Astrocyte (in vitro differentiated cells and primary cell): ENCODE measurements at regions not wholly inside any gene's neighbourhood (a gene's known extent, or its start where the extent isn't known, plus 50 kb on each side); places are given as distances from the start of the nearest gene placed in this dataset.

Source experiments
- DNase-seq: peaks from one replicate; pipeline ENCODE4 v3.0.0-alpha.2; 2010; ENCODE audit warnings: low read depth
- FAIRE-seq: peaks from 2 replicates; lab custom pipeline; 2011; peaks lifted over from hg19 to GRCh38; lab: Jason Lieb, UNC
- H2AFZ ChIP-seq: 2 replicates; pipeline ENCODE4 v1.6.0; 2012; ENCODE audit warnings: low read depth, low read length, inconsistent platforms
- H3K27ac ChIP-seq: 2 replicates; pipeline ENCODE4 v1.5.1; 2011; ENCODE audit warnings: low read depth, low read length, inconsistent platforms
- H3K27me3 ChIP-seq: 2 replicates; pipeline ENCODE4 v1.6.0; 2011; ENCODE audit warnings: low read length, inconsistent platforms; ENCODE audit not compliant: insufficient read depth
- H3K36me3 ChIP-seq: 2 replicates; pipeline ENCODE4 v1.5.1; 2011; ENCODE audit warnings: low read length, inconsistent platforms; ENCODE audit not compliant: insufficient read depth
- H3K4me1 ChIP-seq: 2 replicates; pipeline ENCODE4 v1.5.1; 2011; ENCODE audit warnings: low read length, inconsistent platforms; ENCODE audit not compliant: insufficient read depth
- H3K4me2 ChIP-seq: 2 replicates; pipeline ENCODE4 v1.6.0; 2012; ENCODE audit warnings: low read length, inconsistent platforms
- H3K4me3 ChIP-seq: 2 replicates; pipeline ENCODE4 v1.5.1; 2011; ENCODE audit warnings: low read depth, mild to moderate bottlenecking, low read length, inconsistent platforms; ENCODE audit not compliant: insufficient read depth
- H3K79me2 ChIP-seq: 2 replicates; pipeline ENCODE4 v1.6.0; 2012; ENCODE audit warnings: mild to moderate bottlenecking, low read length, inconsistent platforms; ENCODE audit not compliant: insufficient read depth
- H3K9ac ChIP-seq: 2 replicates; pipeline ENCODE4 v1.6.0; 2012; ENCODE audit warnings: mild to moderate bottlenecking, low read length, inconsistent platforms
- H3K9me3 ChIP-seq: 2 replicates; pipeline ENCODE4 v1.5.1; 2012; ENCODE audit warnings: low read depth, mild to moderate bottlenecking, low read length, inconsistent platforms; ENCODE audit not compliant: insufficient read depth
- H4K20me1 ChIP-seq: 2 replicates; pipeline ENCODE4 v1.6.0; 2012; ENCODE audit warnings: low read length, inconsistent platforms; ENCODE audit not compliant: insufficient read depth
- H3K27ac Mint-ChIP-seq: one replicate; pipeline ENCODE4 v1.8.0; 2021; ENCODE audit warnings: mild to moderate bottlenecking, mixed read lengths; ENCODE audit not compliant: unreplicated experiment
- H3K27me3 Mint-ChIP-seq: one replicate; pipeline ENCODE4 v1.8.0; 2021; ENCODE audit warnings: low read depth, mixed read lengths; ENCODE audit not compliant: unreplicated experiment
- H3K36me3 Mint-ChIP-seq: one replicate; pipeline ENCODE4 v1.8.0; 2021; ENCODE audit warnings: low read depth, mixed read lengths; ENCODE audit not compliant: unreplicated experiment
- H3K4me1 Mint-ChIP-seq: one replicate; pipeline ENCODE4 v1.8.0; 2021; ENCODE audit warnings: low read depth, mixed read lengths; ENCODE audit not compliant: unreplicated experiment
- H3K4me3 Mint-ChIP-seq: one replicate; pipeline ENCODE4 v1.8.0; 2021; ENCODE audit warnings: mild to moderate bottlenecking, moderate library complexity, mixed read lengths; ENCODE audit not compliant: unreplicated experiment
- H3K9me3 Mint-ChIP-seq: one replicate; pipeline ENCODE4 v1.8.0; 2021; ENCODE audit warnings: mild to moderate bottlenecking, mixed read lengths; ENCODE audit not compliant: unreplicated experiment
- EZH2 ChIP-seq: IDR thresholded peaks from 2 replicates; pipeline ENCODE4 v1.6.1; 2012; ENCODE audit warnings: mild to moderate bottlenecking, low read length, inconsistent platforms; ENCODE audit not compliant: insufficient read depth
- TF ChIP-seq, protein P1 (sequence below): IDR thresholded peaks from 2 replicates; pipeline ENCODE4 v1.5.1; 2011; ENCODE audit warnings: low read depth, mild to moderate bottlenecking, inconsistent platforms, low read length, moderate library complexity; ENCODE audit not compliant: insufficient read depth

DNA sequence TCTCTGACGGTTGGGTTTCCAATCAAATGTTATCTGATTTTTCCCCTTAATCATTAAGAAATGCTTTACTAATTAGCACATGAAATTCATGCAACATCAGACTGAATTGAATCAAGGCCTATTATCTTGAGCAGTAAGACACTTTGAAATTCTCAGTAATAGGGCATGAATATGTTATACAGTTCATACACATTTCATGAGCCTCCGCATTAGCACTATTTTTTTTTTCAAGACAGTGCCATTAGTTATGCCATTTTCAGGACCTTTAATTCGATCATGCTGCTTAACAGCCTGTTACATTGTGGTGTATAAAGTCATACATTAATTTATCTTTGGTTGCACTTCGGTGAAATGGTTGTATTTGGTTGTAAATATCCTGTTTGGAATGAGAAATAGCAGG, 862.6 kb upstream of the GOT2 start:
- no peaks in the 10 kb centered on the region for H3K9me3 ChIP-seq
- no peak for DNase-seq
- no peak overlapping the region for H2AFZ ChIP-seq
- TF ChIP-seq, protein P1, sequence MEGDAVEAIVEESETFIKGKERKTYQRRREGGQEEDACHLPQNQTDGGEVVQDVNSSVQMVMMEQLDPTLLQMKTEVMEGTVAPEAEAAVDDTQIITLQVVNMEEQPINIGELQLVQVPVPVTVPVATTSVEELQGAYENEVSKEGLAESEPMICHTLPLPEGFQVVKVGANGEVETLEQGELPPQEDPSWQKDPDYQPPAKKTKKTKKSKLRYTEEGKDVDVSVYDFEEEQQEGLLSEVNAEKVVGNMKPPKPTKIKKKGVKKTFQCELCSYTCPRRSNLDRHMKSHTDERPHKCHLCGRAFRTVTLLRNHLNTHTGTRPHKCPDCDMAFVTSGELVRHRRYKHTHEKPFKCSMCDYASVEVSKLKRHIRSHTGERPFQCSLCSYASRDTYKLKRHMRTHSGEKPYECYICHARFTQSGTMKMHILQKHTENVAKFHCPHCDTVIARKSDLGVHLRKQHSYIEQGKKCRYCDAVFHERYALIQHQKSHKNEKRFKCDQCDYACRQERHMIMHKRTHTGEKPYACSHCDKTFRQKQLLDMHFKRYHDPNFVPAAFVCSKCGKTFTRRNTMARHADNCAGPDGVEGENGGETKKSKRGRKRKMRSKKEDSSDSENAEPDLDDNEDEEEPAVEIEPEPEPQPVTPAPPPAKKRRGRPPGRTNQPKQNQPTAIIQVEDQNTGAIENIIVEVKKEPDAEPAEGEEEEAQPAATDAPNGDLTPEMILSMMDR = no peak
- no peak for TF ChIP-seq EZH2
- no peak overlapping the region for H3K4me3 ChIP-seq
- Mint-ChIP-seq H3K27ac (no peak overlapping the region), H3K36me3 (no peaks in the 10 kb centered on the region), H3K27me3 (no peaks in the 10 kb centered on the region), H3K4me1 (peaks cover 11% of the 10 kb centered on the region), H3K9me3 (no peaks in the 10 kb centered on the region), H3K4me3 (no peak overlapping the region)
- H3K4me1 ChIP-seq = peaks cover 9% of the 10 kb centered on the region
- H3K27ac ChIP-seq = no peak overlapping the region
- no peak overlapping the region for H3K4me2 ChIP-seq
- no peak for FAIRE-seq
- H4K20me1 ChIP-seq = no peaks in the 10 kb centered on the region
- no peaks in the 10 kb centered on the region for H3K27me3 ChIP-seq
- H3K9ac ChIP-seq = no peak overlapping the region
- H3K79me2 ChIP-seq = no peaks in the 10 kb centered on the region
- H3K36me3 ChIP-seq = no peaks in the 10 kb centered on the region

GRCh38 chr16:59593194-59593661, 859.1 kb upstream of the GOT2 start:
- FAIRE-seq = peak; percentile 98
- peak overlapping the region; percentile 59 for H3K4me2 ChIP-seq

DNA sequence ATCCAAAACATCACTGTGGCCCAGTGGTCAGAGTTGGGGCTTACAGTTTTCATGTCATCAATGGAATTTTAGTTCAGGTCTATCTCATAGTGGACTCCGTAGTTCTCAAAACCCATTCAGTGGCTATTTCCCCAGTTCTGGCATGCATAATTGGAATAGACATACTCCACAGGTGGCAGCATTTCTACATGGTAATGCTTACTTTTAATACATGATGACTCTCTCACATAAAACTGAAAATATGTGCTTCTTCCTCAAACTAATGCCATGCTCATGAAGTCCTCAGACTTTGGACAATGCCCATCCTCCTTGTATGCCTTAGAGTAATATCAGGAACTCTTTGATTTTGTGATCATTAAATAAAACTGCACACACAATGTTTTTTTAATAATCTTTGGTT, 857.4 kb upstream of the GOT2 start:
- H3K4me1 Mint-ChIP-seq = peaks cover 11% of the 10 kb centered on the region
- H3K27me3 Mint-ChIP-seq = no peaks in the 10 kb centered on the region
- H3K79me2 ChIP-seq = no peaks in the 10 kb centered on the region

More at GRCh38 chr16:59593194-59593661, 859.1 kb upstream of the GOT2 start:
- Mint-ChIP-seq H3K27ac (peak overlapping the region; percentile 44), H3K4me1 (peaks cover 11% of the 10 kb centered on the region), H3K27me3 (no peaks in the 10 kb centered on the region), H3K9me3 (no peaks in the 10 kb centered on the region), H3K36me3 (no peaks in the 10 kb centered on the region), H3K4me3 (no peak overlapping the region)
- H3K4me1 ChIP-seq = peaks cover 9% of the 10 kb centered on the region
- no peaks in the 10 kb centered on the region for H3K27me3 ChIP-seq
- H3K4me3 ChIP-seq = no peak overlapping the region
- H3K27ac ChIP-seq = peak overlapping the region; percentile 29
- H4K20me1 ChIP-seq = no peaks in the 10 kb centered on the region
- H3K36me3 ChIP-seq = no peaks in the 10 kb centered on the region
- TF ChIP-seq EZH2 = no peak
- TF ChIP-seq, protein P1 = no peak
- DNase-seq = peak; percentile 72
- no peak overlapping the region for H2AFZ ChIP-seq
- no peaks in the 10 kb centered on the region for H3K9me3 ChIP-seq
- no peak overlapping the region for H3K9ac ChIP-seq
- no peaks in the 10 kb centered on the region for H3K79me2 ChIP-seq

More for the DNA sequence above, 857.4 kb upstream of the GOT2 start:
- TF ChIP-seq, protein P1 = peak; percentile 3
- no peak for TF ChIP-seq EZH2
- no peaks in the 10 kb centered on the region for H3K9me3 ChIP-seq
- no peak overlapping the region for H3K27ac ChIP-seq
- no peaks in the 10 kb centered on the region for H3K36me3 ChIP-seq
- no peak overlapping the region for H3K9ac ChIP-seq
- peak; percentile 16 for DNase-seq
- H3K4me2 ChIP-seq = no peak overlapping the region
- H3K27me3 ChIP-seq = no peaks in the 10 kb centered on the region
- Mint-ChIP-seq H3K27ac (no peak overlapping the region), H3K4me3 (no peak overlapping the region), H3K36me3 (no peaks in the 10 kb centered on the region), H3K9me3 (no peaks in the 10 kb centered on the region)
- H4K20me1 ChIP-seq = no peaks in the 10 kb centered on the region
- no peak overlapping the region for H2AFZ ChIP-seq
- H3K4me1 ChIP-seq = peaks cover 9% of the 10 kb centered on the region
- no peak overlapping the region for H3K4me3 ChIP-seq
- no peak for FAIRE-seq
